ENCODE measurements at regions not wholly inside any gene's neighbourhood (a gene's known extent, or its start where the extent isn't known, plus 50 kb on each side); places are given as distances from the start of the nearest gene placed in this dataset.

- TF ChIP-seq CTCF (conservative IDR thresholded peaks at IDR 0.05; ENCODE audit: low read length) (no peak), EZH2phosphoT487 (IDR thresholded peaks at IDR 0.05; ENCODE audit: borderline replicate concordance) (no peak)
Observed at GRCh38 chr1:68359045-68359444, 90.7 kb downstream of the RPE65 start.
